ENCODE measurements at regions not wholly inside any gene's neighbourhood (a gene's known extent, or its start where the extent isn't known, plus 50 kb on each side); places are given as distances from the start of the nearest gene placed in this dataset.

- BruUV-seq (replicated peaks): no TSS peak
- H3K36me3 Mint-ChIP-seq (ENCODE audit: insufficient read depth, unreplicated experiment): no peaks in the 10 kb centered on the region
- no peak overlapping the region for H3K27ac Mint-ChIP-seq (ENCODE audit: unreplicated experiment)
- DNase-seq: no peak
- no peak for TF ChIP-seq CTCF (IDR thresholded peaks at IDR 0.05; ENCODE audit: unreplicated experiment)
- no peak overlapping the region for H3K4me3 Mint-ChIP-seq (ENCODE audit: low read depth, unreplicated experiment)
- intact Hi-C loops (cut with micrococcal nuclease; ENCODE audit: unreplicated experiment): no loop called here
- no peaks in the 10 kb centered on the region for H3K27me3 Mint-ChIP-seq (ENCODE audit: unreplicated experiment)
- H3K4me1 Mint-ChIP-seq (ENCODE audit: low read depth, unreplicated experiment): no peaks in the 10 kb centered on the region
- no peaks in the 10 kb centered on the region for H3K9me3 Mint-ChIP-seq (ENCODE audit: low read depth, unreplicated experiment)
- CTCF ChIA-PET: no interaction called here
Observed at GRCh38 chr7:19537942-19538401, 170.9 kb downstream of the POLR1F start.

GRCh38 chr7:19533266-19533665 is 175.6 kb downstream of the POLR1F start:
- CTCF ChIA-PET: no interaction called here
- no peaks in the 10 kb centered on the region for H3K36me3 Mint-ChIP-seq (ENCODE audit: insufficient read depth, unreplicated experiment)
- peaks cover 4% of the 10 kb centered on the region for H3K9me3 Mint-ChIP-seq (ENCODE audit: low read depth, unreplicated experiment)
- H3K4me3 Mint-ChIP-seq (ENCODE audit: low read depth, unreplicated experiment): no peak overlapping the region
- no peak for TF ChIP-seq CTCF (IDR thresholded peaks at IDR 0.05; ENCODE audit: unreplicated experiment)
- H3K27me3 Mint-ChIP-seq (ENCODE audit: unreplicated experiment): peaks cover 14% of the 10 kb centered on the region
- no TSS peak for BruUV-seq (replicated peaks)
- H3K4me1 Mint-ChIP-seq (ENCODE audit: low read depth, unreplicated experiment): no peaks in the 10 kb centered on the region
- no peak for DNase-seq
- H3K27ac Mint-ChIP-seq (ENCODE audit: unreplicated experiment): no peak overlapping the region
- intact Hi-C loops (cut with micrococcal nuclease; ENCODE audit: unreplicated experiment): no loop called here

GRCh38 chr7:19530852-19531251 is 178.0 kb downstream of the POLR1F start:
- TF ChIP-seq CTCF (IDR thresholded peaks at IDR 0.05; ENCODE audit: unreplicated experiment): no peak
- H3K9me3 Mint-ChIP-seq (ENCODE audit: low read depth, unreplicated experiment): peaks cover 4% of the 10 kb centered on the region
- intact Hi-C loops (cut with micrococcal nuclease; ENCODE audit: unreplicated experiment): no loop called here
- no peaks in the 10 kb centered on the region for H3K4me1 Mint-ChIP-seq (ENCODE audit: low read depth, unreplicated experiment)
- no peak overlapping the region for H3K27ac Mint-ChIP-seq (ENCODE audit: unreplicated experiment)
- CTCF ChIA-PET: interaction anchor here (0.6 kb wide), 1 partner anchor 409 kb away, joined by 3 read pairs; no protein-coding TSS in a partner anchor
- DNase-seq: no peak
- H3K36me3 Mint-ChIP-seq (ENCODE audit: insufficient read depth, unreplicated experiment): no peaks in the 10 kb centered on the region
- BruUV-seq (replicated peaks): no TSS peak
- H3K27me3 Mint-ChIP-seq (ENCODE audit: unreplicated experiment): peaks cover 14% of the 10 kb centered on the region
- no peak overlapping the region for H3K4me3 Mint-ChIP-seq (ENCODE audit: low read depth, unreplicated experiment)

- H3K27ac Mint-ChIP-seq (ENCODE audit: unreplicated experiment): no peak overlapping the region
- TF ChIP-seq CTCF (IDR thresholded peaks at IDR 0.05; ENCODE audit: unreplicated experiment): no peak
- no peak overlapping the region for H3K4me3 Mint-ChIP-seq (ENCODE audit: low read depth, unreplicated experiment)
- peaks cover 4% of the 10 kb centered on the region for H3K9me3 Mint-ChIP-seq (ENCODE audit: low read depth, unreplicated experiment)
- H3K36me3 Mint-ChIP-seq (ENCODE audit: insufficient read depth, unreplicated experiment): no peaks in the 10 kb centered on the region
- intact Hi-C loops (cut with micrococcal nuclease; ENCODE audit: unreplicated experiment): no loop called here
- no peak for DNase-seq
- H3K4me1 Mint-ChIP-seq (ENCODE audit: low read depth, unreplicated experiment): no peaks in the 10 kb centered on the region
- H3K27me3 Mint-ChIP-seq (ENCODE audit: unreplicated experiment): peaks cover 14% of the 10 kb centered on the region
- BruUV-seq (replicated peaks): no TSS peak
- CTCF ChIA-PET: interaction anchor here (0.6 kb wide), 1 partner anchor 408 kb away, joined by 3 read pairs; no protein-coding TSS in a partner anchor
Observed at GRCh38 chr7:19530261-19530660, 178.6 kb downstream of the POLR1F start.
